GM19324 (cell line): ENCODE measurements at regions not wholly inside any gene's neighbourhood (a gene's known extent, or its start where the extent isn't known, plus 50 kb on each side); places are given as distances from the start of the nearest gene placed in this dataset.
"Not testable (repeated sequence)": the region's sequence is repeated elsewhere in the genome, so short reads cannot be mapped to it uniquely, and the experiment has no call there.

ENCODE experiments used
- ATAC-seq: cut with Tn5 transposase; IDR thresholded peaks from one replicate; pipeline ENCODE4 v1.9.1; 2021; ENCODE audit warnings: mild to moderate bottlenecking, moderate library complexity; ENCODE audit not compliant: unreplicated experiment, low FRiP score

- no peak for ATAC-seq
Observed at GRCh38 chr2:407630-408029, 119.7 kb upstream of the ALKAL2 start.

GRCh38 chr2:406876-407275 is 119.0 kb upstream of the ALKAL2 start:
- ATAC-seq = no peak

GRCh38 chr2:406231-406630 is 118.3 kb upstream of the ALKAL2 start:
- no peak for ATAC-seq

- no peak for ATAC-seq
Observed at GRCh38 chr2:404581-404980, 116.7 kb upstream of the ALKAL2 start.

- ATAC-seq = no peak
Observed at GRCh38 chr2:403682-404081, 115.8 kb upstream of the ALKAL2 start.

GRCh38 chr2:402721-403120 is 114.8 kb upstream of the ALKAL2 start:
- ATAC-seq = no peak

- ATAC-seq = no peak
Observed at GRCh38 chr2:402206-402605, 114.3 kb upstream of the ALKAL2 start.

GRCh38 chr2:401019-401679 is 113.3 kb upstream of the ALKAL2 start:
- no peak for ATAC-seq

- no peak for ATAC-seq
Observed at GRCh38 chr2:397926-398325, 110.0 kb upstream of the ALKAL2 start.

- no peak for ATAC-seq
Observed at GRCh38 chr2:397521-397920, 109.6 kb upstream of the ALKAL2 start.

- no peak for ATAC-seq
Observed at GRCh38 chr2:396903-397302, 109.0 kb upstream of the ALKAL2 start.

- ATAC-seq = no peak
Observed at GRCh38 chr2:395886-396285, 108.0 kb upstream of the ALKAL2 start.

- no peak for ATAC-seq
Observed at GRCh38 chr2:393711-394696, 106.1 kb upstream of the ALKAL2 start.

GRCh38 chr2:392926-393280 is 105.0 kb upstream of the ALKAL2 start:
- no peak for ATAC-seq

GRCh38 chr2:392181-392925 is 104.5 kb upstream of the ALKAL2 start:
- no peak for ATAC-seq

- no peak for ATAC-seq
Observed at GRCh38 chr2:391696-392095, 103.8 kb upstream of the ALKAL2 start.

- no peak for ATAC-seq
Observed at GRCh38 chr2:390959-391358, 103.1 kb upstream of the ALKAL2 start.

- not testable (repeated sequence) for ATAC-seq
Observed at GRCh38 chr2:389985-390384, 102.1 kb upstream of the ALKAL2 start.

GRCh38 chr2:388752-389151 is 100.9 kb upstream of the ALKAL2 start:
- ATAC-seq = not testable (repeated sequence)

GRCh38 chr2:387980-388421 is 100.1 kb upstream of the ALKAL2 start:
- ATAC-seq = no peak
